Astrocyte (in vitro differentiated cells and primary cell): ENCODE measurements at regions not wholly inside any gene's neighbourhood (a gene's known extent, or its start where the extent isn't known, plus 50 kb on each side); places are given as distances from the start of the nearest gene placed in this dataset.

Experiments used
- CTCF ChIP-seq: IDR thresholded peaks from 2 replicates; pipeline ENCODE4 v1.5.1; 2011; ENCODE audit warnings: low read depth, mild to moderate bottlenecking, inconsistent platforms, low read length, moderate library complexity; ENCODE audit not compliant: insufficient read depth
- EZH2 ChIP-seq: IDR thresholded peaks from 2 replicates; pipeline ENCODE4 v1.6.1; 2012; ENCODE audit warnings: mild to moderate bottlenecking, low read length, inconsistent platforms; ENCODE audit not compliant: insufficient read depth

GRCh38 chr9:78123808-78124207, 92.2 kb upstream of the GNAQ start:
- no peak for TF ChIP-seq CTCF
- TF ChIP-seq EZH2: no peak
